B cell (primary cell): ENCODE measurements at regions not wholly inside any gene's neighbourhood (a gene's known extent, or its start where the extent isn't known, plus 50 kb on each side); places are given as distances from the start of the nearest gene placed in this dataset.

Experiments
- ATAC-seq: fragments of 200-7000 bp; cut with Tn5 transposase; one replicate; pipeline ENCODE4 v1.10.0; 2021; ENCODE audit warnings: low read depth, mild to moderate bottlenecking, moderate number of reproducible peaks, moderate library complexity
- CTCF ChIA-PET: fragments of 350-600 bp; sonication (Branson Sonifier 250); formaldehyde crosslinking; loops from one replicate; lab custom pipeline; 2021; ENCODE audit warnings: antibody characterized with exemption, inconsistent platforms; lab: Charles Lee
- POLR2A ChIA-PET: fragments of 350-600 bp; sonication (Branson Sonifier 250); formaldehyde crosslinking; loops from one replicate; lab custom pipeline; 2021; ENCODE audit warnings: antibody characterized with exemption; lab: Charles Lee
- DNase-seq: peaks from one replicate; pipeline ENCODE4 v3.0.0; 2013
- H2AFZ ChIP-seq: 2 replicates; pipeline ENCODE4 v1.6.1; 2012; ENCODE audit warnings: mild to moderate bottlenecking, low read depth, low read length; ENCODE audit not compliant: insufficient read depth, poor library complexity, severe bottlenecking
- H3K27ac ChIP-seq, 2 donors: 1 replicate in 1 of 2; 2 replicates in 1 of 2; pipeline ENCODE4 v1.5.1; 2012 to 2013; ENCODE audit warnings: low read length in 2 of 2, mild to moderate bottlenecking in 2 of 2, moderate library complexity in 1 of 2
- H3K27me3 ChIP-seq, 4 experiments: fragments of 200-600 bp in 1 of 4; sonication (generic) in 1 of 4; replicated peaks in 1 of 4; 1 replicate in 2 of 4; 2 replicates in 2 of 4; pipeline versions ENCODE4 v1.6.1 to v1.7.0; 2013 to 2016; ENCODE audit warnings: low read length in 3 of 4, mild to moderate bottlenecking in 2 of 4, mixed read lengths in 1 of 4, moderate library complexity in 1 of 4; ENCODE audit not compliant: insufficient read depth in 4 of 4, control insufficient read depth in 3 of 4; ENCODE audit errors: control extremely low read depth in 1 of 4
- H3K36me3 ChIP-seq, 2 experiments: replicated peaks in 1 of 2; 1 replicate in 1 of 2; 2 replicates in 1 of 2; pipeline versions ENCODE4 v1.6.1 to v1.7.1; 2013; ENCODE audit warnings: low read length in 1 of 2; ENCODE audit not compliant: insufficient read depth in 2 of 2, control insufficient read depth in 1 of 2; ENCODE audit errors: control extremely low read depth in 1 of 2, extremely low read depth in 1 of 2
- H3K4me1 ChIP-seq, 2 donors: fragments of 200-600 bp in 1 of 2; sonication (generic) in 1 of 2; 1 replicate in 1 of 2; 2 replicates in 1 of 2; pipeline versions ENCODE4 v1.5.1 to v1.6.1; 2013 to 2017; ENCODE audit warnings: low read length in 2 of 2; ENCODE audit not compliant: control insufficient read depth in 2 of 2, insufficient read depth in 2 of 2
- H3K4me2 ChIP-seq: replicated peaks from 2 replicates; pipeline ENCODE3; 2012; ENCODE audit warnings: mild to moderate bottlenecking, low read depth, low read length; ENCODE audit not compliant: poor library complexity, severe bottlenecking
- H3K4me3 ChIP-seq, 5 experiments: fragments of 200-600 bp in 1 of 5; sonication (generic) in 1 of 5; 1 replicate in 3 of 5; 2 replicates in 2 of 5; pipeline versions ENCODE4 v1.5.1 to v1.7.0; 2011 to 2016; ENCODE audit warnings: low read length in 4 of 5, mild to moderate bottlenecking in 4 of 5, low read depth in 2 of 5, control low read depth in 1 of 5, moderate library complexity in 1 of 5; ENCODE audit not compliant: insufficient read depth in 1 of 5; ENCODE audit errors: control extremely low read depth in 1 of 5, extremely low read depth in 1 of 5
- H3K79me2 ChIP-seq: fragments of 200-600 bp; sonication (generic); one replicate; pipeline ENCODE4 v1.6.0; 2016; ENCODE audit warnings: low read length; ENCODE audit not compliant: control insufficient read depth, insufficient read depth
- H3K9ac ChIP-seq: fragments of 200-600 bp; sonication (generic); 2 replicates; pipeline ENCODE4 v1.6.1; 2017; ENCODE audit warnings: mild to moderate bottlenecking, low read length, moderate library complexity
- H3K9me3 ChIP-seq, 3 donors: one replicate each; pipeline versions ENCODE4 v1.6.1 to v1.7.1; 2013; ENCODE audit warnings: low read length in 2 of 3; ENCODE audit not compliant: control insufficient read depth in 2 of 3, insufficient read depth in 1 of 3; ENCODE audit errors: control extremely low read depth in 1 of 3
- H4K20me1 ChIP-seq: 2 replicates; pipeline ENCODE4 v1.6.0; 2012; ENCODE audit warnings: mild to moderate bottlenecking, low read length; ENCODE audit not compliant: insufficient read depth, control insufficient read depth, poor library complexity, severe bottlenecking
- H3K27ac Mint-ChIP-seq: one replicate; pipeline ENCODE4 v1.8.0; 2021; ENCODE audit warnings: mixed read lengths
- H3K27me3 Mint-ChIP-seq: one replicate; pipeline ENCODE4 v1.8.0; 2021; ENCODE audit warnings: mixed read lengths
- H3K4me1 Mint-ChIP-seq: one replicate; pipeline ENCODE4 v1.8.0; 2021; ENCODE audit warnings: mixed read lengths
- H3K4me3 Mint-ChIP-seq: one replicate; pipeline ENCODE4 v1.8.0; 2021; ENCODE audit warnings: mixed read lengths
- H3K9me3 Mint-ChIP-seq: one replicate; pipeline ENCODE4 v1.8.0; 2022; ENCODE audit warnings: mixed read lengths; ENCODE audit not compliant: insufficient read depth
- CTCF ChIP-seq: fragments of 200-600 bp; IDR thresholded peaks from one replicate; pipeline ENCODE4 v1.8.0; 2022; ENCODE audit warnings: antibody characterized with exemption, mild to moderate bottlenecking
- EZH2 ChIP-seq: IDR thresholded peaks from 2 replicates; pipeline ENCODE4 v1.6.1; 2012; ENCODE audit warnings: borderline replicate concordance, low read depth, mild to moderate bottlenecking, moderate library complexity, low read length; ENCODE audit not compliant: insufficient read depth, poor library complexity, severe bottlenecking
- WGBS: methylation state at CpG from one replicate; pipeline ENCODE4 v1.1.5; 2013; ENCODE audit warnings: missing lambda C conversion rate; ENCODE audit not compliant: insufficient coverage; 5-methylcytosine and 5-hydroxymethylcytosine counted together
- intact Hi-C: fragments of 100-400 bp; cut with micrococcal nuclease; formaldehyde crosslinking; loops from one replicate; pipeline ENCODE4 v1.10.0; 2022

- H3K27ac Mint-ChIP-seq = no peak overlapping the region
- DNase-seq = no peak
- no peaks in the 10 kb centered on the region for H3K9me3 Mint-ChIP-seq
- H3K36me3 ChIP-seq = no peaks in the 10 kb centered on the region
- TF ChIP-seq EZH2 = no peak
- no peak overlapping the region for H3K4me3 Mint-ChIP-seq
- no peak overlapping the region for H3K27ac ChIP-seq
- ChIA-PET CTCF (no interaction called here), POLR2A (no interaction called here)
- no peaks in the 10 kb centered on the region for H3K9me3 ChIP-seq
- H3K4me2 ChIP-seq = no peak overlapping the region
- H3K27me3 Mint-ChIP-seq = peaks cover 32% of the 10 kb centered on the region
- H3K4me1 Mint-ChIP-seq = peaks cover 13% of the 10 kb centered on the region
- H3K79me2 ChIP-seq = no peaks in the 10 kb centered on the region
- no peak for ATAC-seq
- H3K4me1 ChIP-seq = peaks cover 0 to 3% of the 10 kb centered on the region in 2 donors
- intact Hi-C loops = no loop called here
- no peak overlapping the region for H3K4me3 ChIP-seq
- H2AFZ ChIP-seq = no peak overlapping the region
- no peaks in the 10 kb centered on the region for H4K20me1 ChIP-seq
- 58% methylated on average over 20 of the region's 23 CpGs for WGBS
- H3K27me3 ChIP-seq = no peaks in the 10 kb centered on the region
- H3K9ac ChIP-seq = no peak overlapping the region
Measured at GRCh38 chr6:4608361-4609115, 167.7 kb upstream of the CDYL start.

GRCh38 chr6:4607793-4608192 is 168.4 kb upstream of the CDYL start:
- ATAC-seq (no peak), DNase-seq (no peak)
- peaks cover 0 to 3% of the 10 kb centered on the region in 2 donors for H3K4me1 ChIP-seq
- no CpG with 5 or more reads among the region's 6 CpGs for WGBS
- H3K9ac ChIP-seq = no peak overlapping the region
- TF ChIP-seq EZH2 = no peak
- no peak for TF ChIP-seq CTCF
- no peak overlapping the region for H3K27ac ChIP-seq
- H3K4me3 Mint-ChIP-seq = no peak overlapping the region
- no peaks in the 10 kb centered on the region for H3K9me3 ChIP-seq
- ChIA-PET POLR2A (no interaction called here), CTCF (no interaction called here)
- H2AFZ ChIP-seq = no peak overlapping the region
- H3K4me2 ChIP-seq = no peak overlapping the region
- H3K4me1 Mint-ChIP-seq = peaks cover 13% of the 10 kb centered on the region
- no peak overlapping the region for H3K27ac Mint-ChIP-seq
- H3K79me2 ChIP-seq = no peaks in the 10 kb centered on the region
- no peaks in the 10 kb centered on the region for H4K20me1 ChIP-seq
- H3K27me3 Mint-ChIP-seq = peaks cover 31% of the 10 kb centered on the region
- no peak overlapping the region for H3K4me3 ChIP-seq
- intact Hi-C loops = no loop called here
- no peaks in the 10 kb centered on the region for H3K9me3 Mint-ChIP-seq
- no peaks in the 10 kb centered on the region for H3K36me3 ChIP-seq
- no peaks in the 10 kb centered on the region for H3K27me3 ChIP-seq
